HG03558 (cell line): ENCODE measurements at regions not wholly inside any gene's neighbourhood (a gene's known extent, or its start where the extent isn't known, plus 50 kb on each side); places are given as distances from the start of the nearest gene placed in this dataset.

ENCODE experiments used
- ATAC-seq: cut with Tn5 transposase; IDR thresholded peaks from one replicate; pipeline ENCODE4 v1.9.1; 2021; ENCODE audit warnings: moderate number of reproducible peaks; ENCODE audit not compliant: unreplicated experiment; ENCODE audit errors: extremely low read depth

- no peak for ATAC-seq
Observed at GRCh38 chrX:122788216-122788615, 395.9 kb upstream of the GRIA3 start.

- ATAC-seq = no peak
Observed at GRCh38 chrX:122790376-122791095, 393.5 kb upstream of the GRIA3 start.

GRCh38 chrX:122813876-122814275 is 370.2 kb upstream of the GRIA3 start:
- ATAC-seq = no peak

GRCh38 chrX:122816288-122816687 is 367.8 kb upstream of the GRIA3 start:
- no peak for ATAC-seq

GRCh38 chrX:122817321-122817955 is 366.6 kb upstream of the GRIA3 start:
- no peak for ATAC-seq

- no peak for ATAC-seq
Observed at GRCh38 chrX:122818068-122818467, 366.0 kb upstream of the GRIA3 start.

- no peak for ATAC-seq
Observed at GRCh38 chrX:122833230-122833629, 350.8 kb upstream of the GRIA3 start.

GRCh38 chrX:122835886-122836285 is 348.2 kb upstream of the GRIA3 start:
- no peak for ATAC-seq

- no peak for ATAC-seq
Observed at GRCh38 chrX:122850326-122850725, 333.8 kb upstream of the GRIA3 start.

- ATAC-seq = no peak
Observed at GRCh38 chrX:122856205-122856604, 327.9 kb upstream of the GRIA3 start.

- no peak for ATAC-seq
Observed at GRCh38 chrX:122857734-122858133, 326.3 kb upstream of the GRIA3 start.

GRCh38 chrX:122863067-122863466 is 321.0 kb upstream of the GRIA3 start:
- no peak for ATAC-seq

GRCh38 chrX:122866532-122866931 is 317.5 kb upstream of the GRIA3 start:
- ATAC-seq = no peak

- ATAC-seq = no peak
Observed at GRCh38 chrX:122868631-122869030, 315.4 kb upstream of the GRIA3 start.

- no peak for ATAC-seq
Observed at GRCh38 chrX:122869171-122869570, 314.9 kb upstream of the GRIA3 start.

GRCh38 chrX:122878269-122878668 is 305.8 kb upstream of the GRIA3 start:
- no peak for ATAC-seq

GRCh38 chrX:122880952-122881351 is 303.1 kb upstream of the GRIA3 start:
- ATAC-seq = no peak

GRCh38 chrX:122890729-122891128 is 293.3 kb upstream of the GRIA3 start:
- no peak for ATAC-seq

GRCh38 chrX:122906726-122907125 is 277.4 kb upstream of the GRIA3 start:
- ATAC-seq = no peak

GRCh38 chrX:122907375-122907774 is 276.7 kb upstream of the GRIA3 start:
- no peak for ATAC-seq

- ATAC-seq = no peak
Observed at GRCh38 chrX:122910697-122911096, 273.4 kb upstream of the GRIA3 start.

GRCh38 chrX:122913134-122913533 is 270.9 kb upstream of the GRIA3 start:
- no peak for ATAC-seq
